Endothelial cell of umbilical vein (primary cell): ENCODE measurements at regions not wholly inside any gene's neighbourhood (a gene's known extent, or its start where the extent isn't known, plus 50 kb on each side); places are given as distances from the start of the nearest gene placed in this dataset.

Source experiments
- BruUV-seq: library from RNA; stranded (reverse); fragments of 400-500 nt; replicated peaks from 2 replicates; lab custom pipeline; 2021; lab: Mats Ljungman, UMichigan
- CTCF ChIA-PET: fragments of 300-600, 350-600 bp; sonication (Branson Sonifier 250); formaldehyde crosslinking; loops from one replicate; lab custom pipeline; 2021; ENCODE audit warnings: antibody characterized with exemption, inconsistent platforms; lab: Charles Lee
- POLR2A ChIA-PET: fragments of 300-600, 350-600 bp; sonication (Branson Sonifier 250); formaldehyde crosslinking; loops from one replicate; lab custom pipeline; 2021; ENCODE audit warnings: antibody characterized with exemption, inconsistent platforms; lab: Charles Lee
- DNase-seq: peaks from one replicate; pipeline ENCODE4 v3.0.0-alpha.2; 2011; ENCODE audit warnings: low read depth, low spot score
- FAIRE-seq: peaks from 2 replicates; lab custom pipeline; 2011; peaks lifted over from hg19 to GRCh38; lab: Jason Lieb, UNC
- H2AFZ ChIP-seq: 2 replicates; pipeline ENCODE4 v1.6.0; 2012; ENCODE audit warnings: low read depth, low read length, control low read depth, inconsistent platforms
- H3K27ac ChIP-seq: 2 replicates; pipeline ENCODE4 v1.5.1; 2011; ENCODE audit warnings: low read depth, mild to moderate bottlenecking, control low read depth, low read length, moderate library complexity; ENCODE audit not compliant: insufficient read depth
- H3K27me3 ChIP-seq, 2 experiments: 2 replicates each; pipeline versions ENCODE4 v1.6.0 to v1.6.1; 2011; ENCODE audit warnings: low read length in 2 of 2, mixed read lengths in 1 of 2; ENCODE audit not compliant: control insufficient read depth in 2 of 2, insufficient read depth in 2 of 2
- H3K36me3 ChIP-seq, 2 experiments: 2 replicates in 1 of 2; 3 replicates in 1 of 2; pipeline ENCODE4 v1.5.1; 2011; ENCODE audit warnings: low read length in 2 of 2, mild to moderate bottlenecking in 1 of 2, moderate library complexity in 1 of 2; ENCODE audit not compliant: control insufficient read depth in 2 of 2, insufficient read depth in 2 of 2; ENCODE audit errors: extremely low read depth in 1 of 2
- H3K4me1 ChIP-seq: 3 replicates; pipeline ENCODE4 v1.5.1; 2011; ENCODE audit warnings: mild to moderate bottlenecking, low read length; ENCODE audit not compliant: control insufficient read depth, insufficient read depth; ENCODE audit errors: extremely low read depth
- H3K4me2 ChIP-seq: 2 replicates; pipeline ENCODE4 v1.6.1; 2011; ENCODE audit warnings: low read length, control low read depth, mixed read lengths; ENCODE audit not compliant: insufficient read depth
- H3K4me3 ChIP-seq, 3 experiments: fragments of 200-600 bp in 1 of 3; sonication (generic), shearing (Covaris generic) in 1 of 3; replicated peaks in 1 of 3; 2 replicates each; pipeline ENCODE4 v1.5.1; 2011 to 2016; ENCODE audit warnings: control low read depth in 3 of 3, low read length in 3 of 3, mild to moderate bottlenecking in 2 of 3, inconsistent platforms in 1 of 3, low read depth in 1 of 3, moderate library complexity in 1 of 3; ENCODE audit not compliant: insufficient read depth in 1 of 3
- H3K79me2 ChIP-seq: 2 replicates; pipeline ENCODE4 v1.6.0; 2012; ENCODE audit warnings: low read length, inconsistent platforms; ENCODE audit not compliant: control insufficient read depth, insufficient read depth
- H3K9ac ChIP-seq: replicated peaks from 2 replicates; pipeline ENCODE3; 2011; ENCODE audit warnings: low read length, control low read depth; ENCODE audit not compliant: insufficient read depth; ENCODE audit errors: extremely low read depth
- H3K9me1 ChIP-seq: replicated peaks from 3 replicates; pipeline ENCODE4 v1.6.0; 2011; ENCODE audit warnings: mild to moderate bottlenecking, low read length; ENCODE audit not compliant: control insufficient read depth, insufficient read depth; ENCODE audit errors: extremely low read depth
- H3K9me3 ChIP-seq: replicated peaks from 2 replicates; pipeline ENCODE4 v1.5.1; 2012; ENCODE audit warnings: low read length, inconsistent platforms; ENCODE audit not compliant: control insufficient read depth, insufficient read depth
- H4K20me1 ChIP-seq: replicated peaks from 2 replicates; pipeline ENCODE3; 2011; ENCODE audit warnings: mild to moderate bottlenecking, low read length; ENCODE audit not compliant: control insufficient read depth, insufficient read depth; ENCODE audit errors: extremely low read depth
- CTCF ChIP-seq, 2 donors: IDR thresholded peaks; 1 replicate in 1 of 2; 2 replicates in 1 of 2; pipeline ENCODE4 v1.5.1; 2011; ENCODE audit warnings: low read length in 2 of 2, mild to moderate bottlenecking in 2 of 2, moderate library complexity in 2 of 2, control low read depth in 1 of 2, inconsistent platforms in 1 of 2, low read depth in 1 of 2; ENCODE audit not compliant: insufficient read depth in 1 of 2; ENCODE audit errors: extremely low read depth in 1 of 2
- EZH2 ChIP-seq: IDR thresholded peaks from 2 replicates; pipeline ENCODE4 v1.6.1; 2012; ENCODE audit warnings: borderline replicate concordance, low read depth, mild to moderate bottlenecking, moderate library complexity, low read length, inconsistent platforms; ENCODE audit not compliant: severe bottlenecking
- FOS ChIP-seq: IDR thresholded peaks from 2 replicates; pipeline ENCODE4 v1.6.1; 2011; ENCODE audit warnings: mild to moderate bottlenecking, low read length, moderate library complexity, borderline replicate concordance; ENCODE audit not compliant: insufficient read depth
- GATA2 ChIP-seq: IDR thresholded peaks from 2 replicates; pipeline ENCODE4 v1.7.0; 2011; ENCODE audit warnings: low read depth, mild to moderate bottlenecking, moderate library complexity, mixed read lengths, low read length; ENCODE audit not compliant: insufficient read length, insufficient read depth
- JUN ChIP-seq: IDR thresholded peaks from 2 replicates; pipeline ENCODE4 v1.6.1; 2011; ENCODE audit warnings: borderline replicate concordance, low read depth; ENCODE audit not compliant: insufficient read length, insufficient read depth
- MAX ChIP-seq: IDR thresholded peaks from 2 replicates; pipeline ENCODE4 v1.6.1; 2011; ENCODE audit not compliant: insufficient read depth, insufficient read length
- MYC ChIP-seq: IDR thresholded peaks from one replicate; pipeline ENCODE4 v1.6.1; 2011; ENCODE audit warnings: mild to moderate bottlenecking, low read depth, low read length
- POLR2A ChIP-seq: IDR thresholded peaks from 2 replicates; pipeline ENCODE4 v1.6.1; 2012; ENCODE audit warnings: low read depth, mild to moderate bottlenecking, control low read depth, low read length
- POLR2AphosphoS5 ChIP-seq: IDR thresholded peaks from 2 replicates; pipeline ENCODE4 v1.6.1; 2012; ENCODE audit warnings: low read depth, mild to moderate bottlenecking, control low read depth, low read length, moderate library complexity; ENCODE audit not compliant: insufficient read depth
- dilution Hi-C: fragments of 300-500 bp; cut with MboI; formaldehyde crosslinking; loops from one replicate; pipeline ENCODE4 v1.15.0; 2019; ENCODE audit warnings: low sequenced_read_pairs; ENCODE audit not compliant: extremely low pct_ligation_motif_present
- intact Hi-C: fragments of 100-400 bp; cut with micrococcal nuclease; formaldehyde crosslinking; loops from one replicate; pipeline ENCODE4 v1.10.0; 2022

- Histone ChIP-seq H3K4me2 (no peak overlapping the region), H3K4me1 (no peaks in the 10 kb centered on the region), H2AFZ (no peak overlapping the region), H4K20me1 (no peaks in the 10 kb centered on the region), H3K9ac (no peak overlapping the region), H3K9me1 (no peaks in the 10 kb centered on the region), H3K4me3 (no peak overlapping the region), H3K36me3 (no peaks in the 10 kb centered on the region), H3K79me2 (no peaks in the 10 kb centered on the region), H3K27ac (no peak overlapping the region), H3K27me3 (no peaks in the 10 kb centered on the region), H3K9me3 (no peaks in the 10 kb centered on the region)
- ChIA-PET POLR2A (no interaction called here), CTCF (interaction anchor here (1.1 kb wide), 1 partner anchor 52 kb away, joined by 3 read pairs; no protein-coding TSS in a partner anchor)
- BruUV-seq: no TSS peak
- dilution Hi-C loops: no loop called here
- no peak for DNase-seq
- intact Hi-C loops: no loop called here
- TF ChIP-seq POLR2A (no peak), EZH2 (no peak), POLR2AphosphoS5 (no peak), JUN (no peak), GATA2 (no peak), MAX (no peak), FOS (no peak), MYC (no peak), CTCF (IDR thresholded peaks at IDR 0.05; ENCODE audit: extremely low read depth in 1 of 2, insufficient read depth in 1 of 2, low read depth in 1 of 2, low read length in 2 of 2) (no peak)
- no peak for FAIRE-seq
Observed at GRCh38 chr9:21656776-21657674, 145.4 kb upstream of the MTAP start.
